ENCODE measurements at regions not wholly inside any gene's neighbourhood (a gene's known extent, or its start where the extent isn't known, plus 50 kb on each side); places are given as distances from the start of the nearest gene placed in this dataset.
"Not testable (repeated sequence)": the region's sequence is repeated elsewhere in the genome, so short reads cannot be mapped to it uniquely, and the experiment has no call there.

DNA sequence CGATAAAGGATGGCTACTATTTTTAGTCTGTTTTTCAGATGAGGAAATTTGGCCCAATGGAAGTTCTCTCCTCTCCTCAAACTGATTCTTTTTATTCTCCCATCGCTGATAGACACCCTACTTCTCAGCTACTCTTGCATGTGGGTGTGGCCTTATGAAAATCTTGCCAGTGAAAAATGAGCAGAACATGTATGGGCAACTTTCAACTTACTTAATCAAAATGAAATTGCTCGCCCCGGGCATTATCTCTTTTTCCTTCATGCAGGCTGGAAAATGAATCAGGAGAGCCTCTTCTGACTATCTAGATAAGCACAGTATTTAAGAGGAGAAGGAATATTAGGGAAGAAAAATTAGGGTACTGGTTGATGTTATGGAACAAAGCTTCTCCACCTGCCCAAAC, 2354.7 kb upstream of the RAG2 start:
- ATAC-seq (no peak), DNase-seq (no peak)
- Mint-ChIP-seq H3K9me3 (ENCODE audit: low read depth) (peaks cover 7% of the 10 kb centered on the region), H3K36me3 (ENCODE audit: low read depth) (no peaks in the 10 kb centered on the region), H3K4me3 (no peak overlapping the region), H3K27ac (no peak overlapping the region), H3K4me1 (no peaks in the 10 kb centered on the region), H3K27me3 (no peaks in the 10 kb centered on the region)
- intact Hi-C loops (cut with DNase I, micrococcal nuclease) = no loop called here
- POLR2A ChIA-PET = no interaction called here
- CTCF ChIA-PET = no interaction called here

DNA sequence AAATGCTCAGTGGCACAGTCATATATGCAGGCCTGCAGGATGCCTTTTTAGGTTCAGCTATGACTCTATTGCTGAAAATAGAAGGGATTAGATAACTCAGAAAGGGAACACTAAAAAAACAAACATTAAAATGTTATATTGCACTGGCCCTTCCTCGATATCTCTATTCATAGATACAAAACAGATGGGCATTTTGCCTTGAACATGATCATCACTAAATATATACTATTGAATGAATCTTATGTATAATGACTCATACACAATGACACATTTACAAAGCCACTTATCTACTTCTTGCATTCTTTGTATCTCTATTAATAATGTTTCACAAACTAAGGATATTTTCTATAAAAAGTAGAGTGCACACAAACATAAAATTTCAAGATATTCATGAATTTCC, 2352.8 kb upstream of the RAG2 start:
- no peaks in the 10 kb centered on the region for H3K4me1 Mint-ChIP-seq
- H3K4me3 Mint-ChIP-seq = no peak overlapping the region
- intact Hi-C loops (cut with DNase I, micrococcal nuclease) = no loop called here
- H3K36me3 Mint-ChIP-seq (ENCODE audit: low read depth) = no peaks in the 10 kb centered on the region
- POLR2A ChIA-PET = no interaction called here
- peaks cover 13% of the 10 kb centered on the region for H3K9me3 Mint-ChIP-seq (ENCODE audit: low read depth)
- CTCF ChIA-PET = no interaction called here
- no peak overlapping the region for H3K27ac Mint-ChIP-seq
- ATAC-seq (no peak), DNase-seq (no peak)
- no peaks in the 10 kb centered on the region for H3K27me3 Mint-ChIP-seq

DNA sequence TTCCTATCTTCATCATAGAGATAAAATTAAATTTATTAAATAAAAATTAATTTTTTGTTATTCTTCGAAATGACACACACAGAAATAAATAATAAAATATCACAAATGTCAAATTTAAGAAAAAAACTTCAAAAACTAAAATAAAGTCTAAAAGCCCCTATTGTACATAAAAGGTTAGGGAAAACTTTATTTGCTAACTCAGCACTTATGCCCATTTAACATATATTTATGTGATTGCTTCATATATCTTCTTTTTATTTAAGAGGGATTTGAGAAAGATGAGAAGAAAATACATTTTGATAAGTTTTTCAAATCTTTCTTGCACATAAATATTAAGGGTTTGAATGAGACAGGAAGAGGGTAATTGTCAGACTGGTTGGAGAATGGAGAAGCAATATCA, 2350.4 kb upstream of the RAG2 start:
- no peak overlapping the region for H3K4me3 Mint-ChIP-seq
- no peak overlapping the region for H3K27ac Mint-ChIP-seq
- H3K9me3 Mint-ChIP-seq (ENCODE audit: low read depth) = peaks cover 20% of the 10 kb centered on the region
- H3K36me3 Mint-ChIP-seq (ENCODE audit: low read depth) = no peaks in the 10 kb centered on the region
- DNase-seq (no peak), ATAC-seq (no peak)
- H3K4me1 Mint-ChIP-seq = no peaks in the 10 kb centered on the region
- intact Hi-C loops (cut with DNase I, micrococcal nuclease) = no loop called here
- H3K27me3 Mint-ChIP-seq = no peaks in the 10 kb centered on the region
- ChIA-PET POLR2A (no interaction called here), CTCF (no interaction called here)

DNA sequence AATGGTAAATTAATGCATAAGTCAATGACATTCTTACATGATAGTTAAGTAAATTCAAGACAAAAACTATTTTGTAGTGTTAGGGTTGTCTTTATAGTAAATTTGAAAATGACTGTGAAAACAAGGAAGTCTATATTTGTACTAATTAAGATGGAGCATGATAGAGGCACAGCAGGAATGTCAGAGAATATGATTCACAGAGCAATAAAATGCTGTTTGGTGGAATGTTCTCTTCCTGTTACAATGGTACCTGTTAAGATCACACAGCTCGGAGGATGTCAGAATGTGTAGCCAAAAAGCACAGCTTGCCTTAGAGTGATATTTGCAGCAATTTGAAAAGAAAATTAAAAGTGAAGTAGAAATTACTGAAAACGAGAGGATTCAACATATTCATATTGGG, 2339.7 kb upstream of the RAG2 start:
- Mint-ChIP-seq H3K27ac (no peak overlapping the region), H3K9me3 (ENCODE audit: low read depth) (peaks cover 7% of the 10 kb centered on the region), H3K4me3 (no peak overlapping the region), H3K4me1 (no peaks in the 10 kb centered on the region), H3K27me3 (no peaks in the 10 kb centered on the region), H3K36me3 (ENCODE audit: low read depth) (no peaks in the 10 kb centered on the region)
- ChIA-PET POLR2A (no interaction called here), CTCF (no interaction called here)
- ATAC-seq (no peak), DNase-seq (no peak)
- intact Hi-C loops (cut with DNase I, micrococcal nuclease) = no loop called here

DNA sequence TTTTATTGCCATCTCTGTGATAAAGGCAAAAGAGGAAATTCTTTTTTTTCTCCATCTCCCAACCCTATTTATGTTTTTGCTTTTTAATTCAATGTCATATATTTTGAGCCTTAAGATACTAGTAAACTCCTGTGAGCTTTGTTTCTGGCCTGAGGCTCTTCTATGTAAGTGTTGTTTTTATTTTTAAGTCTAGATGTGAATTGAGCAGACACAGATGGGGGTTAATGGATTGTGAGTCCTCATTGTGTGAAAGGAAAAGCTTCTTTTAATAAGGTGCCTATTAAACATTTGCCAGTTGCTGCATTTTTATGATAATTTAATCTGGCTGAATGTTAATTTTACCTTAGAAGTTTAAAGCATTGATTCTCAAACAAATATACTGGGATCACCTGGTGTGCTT, 2337.9 kb upstream of the RAG2 start:
- peaks cover 12% of the 10 kb centered on the region for H3K9me3 Mint-ChIP-seq (ENCODE audit: low read depth)
- intact Hi-C loops (cut with DNase I, micrococcal nuclease) = no loop called here

DNA sequence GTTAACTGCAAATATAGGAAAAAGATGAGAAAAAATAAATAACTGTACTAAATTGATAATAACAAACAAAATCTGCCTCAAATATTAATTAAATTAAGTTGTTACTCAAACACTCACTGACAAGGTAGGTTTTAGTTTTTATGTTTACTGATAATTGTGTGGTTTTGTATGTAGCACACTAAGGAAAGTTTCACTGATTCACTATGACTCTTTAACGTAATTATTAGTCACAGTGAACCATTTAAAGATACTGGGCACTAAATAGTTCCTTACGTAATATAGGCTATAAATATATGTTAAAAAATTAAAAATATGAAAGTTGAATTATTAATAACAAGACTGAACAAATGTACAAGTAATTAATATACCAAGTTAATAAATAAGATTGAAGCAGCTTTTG, 2330.0 kb upstream of the RAG2 start:
- H3K27me3 Mint-ChIP-seq = no peaks in the 10 kb centered on the region
- H3K36me3 Mint-ChIP-seq (ENCODE audit: low read depth) = no peaks in the 10 kb centered on the region
- peaks cover 9% of the 10 kb centered on the region for H3K9me3 Mint-ChIP-seq (ENCODE audit: low read depth)
- ChIA-PET POLR2A (no interaction called here), CTCF (no interaction called here)
- H3K4me3 Mint-ChIP-seq = no peak overlapping the region
- H3K4me1 Mint-ChIP-seq = no peaks in the 10 kb centered on the region
- intact Hi-C loops (cut with DNase I, micrococcal nuclease) = no loop called here
- H3K27ac Mint-ChIP-seq = no peak overlapping the region
- ATAC-seq (no peak), DNase-seq (no peak)

More for the DNA sequence above, 2337.9 kb upstream of the RAG2 start:
- Mint-ChIP-seq H3K27ac (no peak overlapping the region), H3K36me3 (ENCODE audit: low read depth) (no peaks in the 10 kb centered on the region), H3K4me3 (no peak overlapping the region), H3K4me1 (no peaks in the 10 kb centered on the region), H3K27me3 (no peaks in the 10 kb centered on the region)
- ATAC-seq = no peak
- ChIA-PET CTCF (interaction anchor here (0.6 kb wide), 1 partner anchor 19 kb away, joined by 3 read pairs; no protein-coding TSS in a partner anchor), POLR2A (no interaction called here)
- DNase-seq = no peak

DNA sequence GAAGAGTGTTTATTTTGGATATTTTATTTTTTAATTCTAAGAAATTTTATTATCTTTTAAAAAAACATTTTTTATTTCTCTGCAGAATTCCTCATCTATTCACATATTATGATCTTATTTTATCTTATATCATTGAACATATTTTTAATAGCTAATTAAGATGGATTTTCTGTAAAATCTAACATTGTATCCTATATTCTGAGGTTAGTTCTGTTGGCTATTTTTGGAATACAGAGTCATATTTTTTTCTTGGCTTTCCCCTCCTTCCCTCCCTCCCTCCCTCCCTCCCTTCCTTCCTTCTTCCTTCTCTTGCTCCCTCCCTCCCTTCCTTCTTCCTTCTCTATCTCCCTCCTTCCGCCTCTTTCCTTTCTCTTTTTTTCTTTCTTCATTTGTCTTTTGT, 2326.6 kb upstream of the RAG2 start:
- ChIA-PET CTCF (no interaction called here), POLR2A (no interaction called here)
- H3K4me3 Mint-ChIP-seq = no peak overlapping the region
- ATAC-seq (no peak), DNase-seq (no peak)
- no peak overlapping the region for H3K27ac Mint-ChIP-seq
- intact Hi-C loops (cut with DNase I, micrococcal nuclease) = no loop called here
- H3K4me1 Mint-ChIP-seq = no peaks in the 10 kb centered on the region
- no peaks in the 10 kb centered on the region for H3K36me3 Mint-ChIP-seq (ENCODE audit: low read depth)
- no peaks in the 10 kb centered on the region for H3K27me3 Mint-ChIP-seq
- H3K9me3 Mint-ChIP-seq (ENCODE audit: low read depth) = peaks cover 3% of the 10 kb centered on the region

- ATAC-seq (no peak), DNase-seq (no peak)
- no peaks in the 10 kb centered on the region for H3K27me3 Mint-ChIP-seq
- no peaks in the 10 kb centered on the region for H3K4me1 Mint-ChIP-seq
- ChIA-PET CTCF (no interaction called here), POLR2A (no interaction called here)
- intact Hi-C loops (cut with DNase I, micrococcal nuclease) = no loop called here
- H3K27ac Mint-ChIP-seq = no peak overlapping the region
- no peak overlapping the region for H3K4me3 Mint-ChIP-seq
- H3K9me3 Mint-ChIP-seq (ENCODE audit: low read depth) = peaks cover 9% of the 10 kb centered on the region
- no peaks in the 10 kb centered on the region for H3K36me3 Mint-ChIP-seq (ENCODE audit: low read depth)
Measured at GRCh38 chr11:38900211-38900610, 2302.2 kb upstream of the RAG2 start.

DNA sequence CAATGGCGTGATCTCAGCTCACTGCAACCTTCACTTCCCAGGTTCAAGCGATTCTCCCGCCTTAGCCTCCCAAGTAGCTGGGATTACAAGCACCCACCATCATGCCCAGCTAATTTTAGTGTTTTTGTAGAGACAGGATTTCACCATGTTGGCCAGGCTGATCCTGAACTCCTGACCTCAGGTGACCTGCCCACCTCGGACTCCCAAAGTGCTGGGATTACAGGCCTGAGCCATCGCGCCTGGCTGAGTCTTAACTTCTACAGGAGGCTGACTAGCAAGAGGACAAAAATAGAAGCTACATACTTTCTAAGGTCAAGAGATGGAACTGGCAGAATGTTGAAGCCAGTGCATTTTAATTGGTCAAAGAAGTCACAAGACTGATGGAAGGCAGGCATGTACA, 2296.2 kb upstream of the RAG2 start:
- DNase-seq; POLR2A ChIA-PET; ATAC-seq; H3K27ac Mint-ChIP-seq; CTCF ChIA-PET; intact Hi-C loops (cut with DNase I, micrococcal nuclease); H3K4me1 Mint-ChIP-seq; H3K4me3 Mint-ChIP-seq; H3K36me3 Mint-ChIP-seq (ENCODE audit: low read depth); H3K27me3 Mint-ChIP-seq: not testable (repeated sequence)
- H3K9me3 Mint-ChIP-seq (ENCODE audit: low read depth) = peaks cover 11% of the 10 kb centered on the region

GRCh38 chr11:38884145-38884865, 2286.3 kb upstream of the RAG2 start:
- DNase-seq = no peak
- no peak for ATAC-seq
- H3K4me3 Mint-ChIP-seq = no peak overlapping the region
- CTCF ChIA-PET = no interaction called here
- H3K27me3 Mint-ChIP-seq = no peaks in the 10 kb centered on the region
- H3K27ac Mint-ChIP-seq = no peak overlapping the region
- H3K4me1 Mint-ChIP-seq = no peaks in the 10 kb centered on the region
- peaks cover 5% of the 10 kb centered on the region for H3K9me3 Mint-ChIP-seq (ENCODE audit: low read depth)
- POLR2A ChIA-PET = no interaction called here
- intact Hi-C loops (cut with DNase I, micrococcal nuclease) = no loop called here
- H3K36me3 Mint-ChIP-seq (ENCODE audit: low read depth) = no peaks in the 10 kb centered on the region

- Mint-ChIP-seq H3K4me3 (no peak overlapping the region), H3K4me1 (no peaks in the 10 kb centered on the region), H3K27me3 (no peaks in the 10 kb centered on the region), H3K27ac (no peak overlapping the region), H3K9me3 (ENCODE audit: low read depth) (peaks cover 25% of the 10 kb centered on the region), H3K36me3 (ENCODE audit: low read depth) (no peaks in the 10 kb centered on the region)
- no peak for ATAC-seq
- ChIA-PET POLR2A (no interaction called here), CTCF (interaction anchor here (0.7 kb wide), 1 partner anchor 13 kb away, joined by 3 read pairs; no protein-coding TSS in a partner anchor)
- no peak for DNase-seq
- intact Hi-C loops (cut with DNase I, micrococcal nuclease) = no loop called here
Measured at GRCh38 chr11:38867338-38867737, 2269.3 kb upstream of the RAG2 start.

DNA sequence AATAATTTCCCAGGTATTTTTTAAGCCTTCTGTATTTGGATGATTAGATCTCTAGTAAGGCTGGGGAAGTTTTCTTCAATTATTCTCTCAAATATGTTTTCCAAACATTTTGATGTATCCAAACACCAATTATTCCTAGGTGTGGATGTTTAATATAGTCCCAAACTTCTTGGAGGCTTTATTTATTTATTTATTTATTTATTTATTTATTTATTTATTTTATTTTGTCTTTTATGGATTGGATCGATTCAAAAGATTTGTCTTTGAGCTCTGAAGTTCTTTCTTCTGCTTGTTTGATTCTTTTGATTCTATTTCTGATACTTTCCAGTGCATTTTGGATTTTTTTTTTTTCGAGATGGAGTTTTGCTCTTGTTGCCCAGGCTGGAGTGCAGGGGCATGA, 2267.9 kb upstream of the RAG2 start:
- POLR2A ChIA-PET = no interaction called here
- peaks cover 29% of the 10 kb centered on the region for H3K9me3 Mint-ChIP-seq (ENCODE audit: low read depth)
- no peak for DNase-seq
- no peaks in the 10 kb centered on the region for H3K27me3 Mint-ChIP-seq
- H3K4me1 Mint-ChIP-seq = no peaks in the 10 kb centered on the region
- CTCF ChIA-PET = no interaction called here
- H3K27ac Mint-ChIP-seq = no peak overlapping the region
- intact Hi-C loops (cut with DNase I, micrococcal nuclease) = no loop called here
- H3K36me3 Mint-ChIP-seq (ENCODE audit: low read depth) = no peaks in the 10 kb centered on the region
- no peak overlapping the region for H3K4me3 Mint-ChIP-seq
- ATAC-seq = no peak

DNA sequence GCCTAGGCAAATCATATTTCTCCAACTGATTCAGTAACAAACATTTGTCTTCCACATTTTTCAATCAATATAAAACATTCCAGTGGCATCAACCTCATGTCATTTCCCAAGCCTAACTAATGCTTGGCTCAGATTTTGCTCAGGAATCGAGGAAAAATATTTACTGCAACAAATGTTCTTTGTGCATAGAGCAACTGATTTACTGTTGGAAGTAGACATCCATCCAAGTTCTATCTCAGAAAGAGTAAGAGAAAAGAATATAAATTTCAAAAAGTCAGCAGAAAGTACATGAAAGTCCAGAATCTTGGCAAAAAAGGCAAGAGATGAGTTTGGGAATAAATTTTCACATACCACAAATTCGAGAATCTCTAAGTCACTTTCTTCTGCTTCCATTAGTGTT, 2245.0 kb upstream of the RAG2 start:
- Mint-ChIP-seq H3K4me1 (no peaks in the 10 kb centered on the region), H3K27me3 (no peaks in the 10 kb centered on the region), H3K4me3 (no peak overlapping the region), H3K27ac (no peak overlapping the region), H3K36me3 (ENCODE audit: low read depth) (no peaks in the 10 kb centered on the region), H3K9me3 (ENCODE audit: low read depth) (peaks cover 17% of the 10 kb centered on the region)
- POLR2A ChIA-PET = no interaction called here
- ATAC-seq (no peak), DNase-seq (no peak)
- intact Hi-C loops (cut with DNase I, micrococcal nuclease) = no loop called here
- CTCF ChIA-PET = no interaction called here
